AG04449 (cell line): ENCODE measurements at regions not wholly inside any gene's neighbourhood (a gene's known extent, or its start where the extent isn't known, plus 50 kb on each side); places are given as distances from the start of the nearest gene placed in this dataset.

ENCODE experiments used
- CTCF ChIA-PET: fragments of 350-600 bp; formaldehyde crosslinking; extraction: SDS; loops from one replicate; lab custom pipeline; 2021; ENCODE audit warnings: antibody characterized with exemption; lab: Yijun Ruan, JAX
- POLR2A ChIA-PET: fragments of 400-600, 350-600 bp; formaldehyde crosslinking; extraction: SDS; loops from one replicate; lab custom pipeline; 2020; ENCODE audit warnings: antibody characterized with exemption, inconsistent platforms; lab: Yijun Ruan, JAX
- DNase-seq: peaks from one replicate; pipeline ENCODE4 v3.0.0-alpha.2; 2010; ENCODE audit warnings: low read depth, low spot score
- H3K4me3 ChIP-seq: 2 replicates; pipeline ENCODE4 v1.5.1; 2011; ENCODE audit warnings: low read depth, mild to moderate bottlenecking, control low read depth, low read length
- CTCF ChIP-seq: IDR thresholded peaks from one replicate; pipeline ENCODE4 v1.5.1; 2011; ENCODE audit warnings: mild to moderate bottlenecking, moderate library complexity, low read length, control low read depth, inconsistent platforms; ENCODE audit not compliant: insufficient read depth; ENCODE audit errors: missing control alignments

- DNase-seq, result no peak
- ChIA-PET CTCF (interaction anchor here (1.1 to 1.5 kb wide), 2 partner anchors 30 to 793 kb away, joined by 3 to 4 read pairs; no protein-coding TSS in a partner anchor), POLR2A (no interaction called here)
- no peak for TF ChIP-seq CTCF
- no peak overlapping the region for H3K4me3 ChIP-seq
Measured at GRCh38 chr9:18235181-18235908, 238.6 kb upstream of the ADAMTSL1 start.

GRCh38 chr9:18236336-18236735, 237.6 kb upstream of the ADAMTSL1 start:
- H3K4me3 ChIP-seq, result no peak overlapping the region
- no peak for TF ChIP-seq CTCF
- DNase-seq, result no peak
- ChIA-PET POLR2A (no interaction called here), CTCF (interaction anchor here (1.1 to 2.9 kb wide), 5 partner anchors 19 to 425 kb away, joined by 3 to 15 read pairs (median 4); no protein-coding TSS in a partner anchor)

- CTCF ChIA-PET, result interaction anchor here (0.9 to 2.9 kb wide), 5 partner anchors 9 to 205 kb away, joined by 3 to 15 read pairs (median 5); no protein-coding TSS in a partner anchor
- TF ChIP-seq CTCF, result no peak
- H3K4me3 ChIP-seq, result no peak overlapping the region
- POLR2A ChIA-PET, result no interaction called here
- no peak for DNase-seq
Measured at GRCh38 chr9:18237776-18238175, 236.2 kb upstream of the ADAMTSL1 start.

GRCh38 chr9:18238254-18238653, 235.7 kb upstream of the ADAMTSL1 start:
- DNase-seq, result no peak
- no peak overlapping the region for H3K4me3 ChIP-seq
- no peak for TF ChIP-seq CTCF
- POLR2A ChIA-PET, result no interaction called here
- CTCF ChIA-PET, result interaction anchor here (0.9 to 2.9 kb wide), 6 partner anchors 9 to 1227 kb away, joined by 3 to 15 read pairs (median 4); no protein-coding TSS in a partner anchor

- ChIA-PET CTCF (interaction anchor here (0.9 to 2.9 kb wide), 5 partner anchors 10 to 1227 kb away, joined by 3 to 15 read pairs (median 3); no protein-coding TSS in a partner anchor), POLR2A (no interaction called here)
- no peak for DNase-seq
- H3K4me3 ChIP-seq, result no peak overlapping the region
- no peak for TF ChIP-seq CTCF
Measured at GRCh38 chr9:18238752-18239447, 235.1 kb upstream of the ADAMTSL1 start.

- DNase-seq, result no peak
- no peak overlapping the region for H3K4me3 ChIP-seq
- ChIA-PET POLR2A (no interaction called here), CTCF (interaction anchor here (0.7 to 2.0 kb wide), 2 partner anchors 14 to 788 kb away, joined by 3 to 7 read pairs; no protein-coding TSS in a partner anchor)
- TF ChIP-seq CTCF, result no peak
Measured at GRCh38 chr9:18240213-18240612, 233.7 kb upstream of the ADAMTSL1 start.
